ENCODE measurements at regions not wholly inside any gene's neighbourhood (a gene's known extent, or its start where the extent isn't known, plus 50 kb on each side); places are given as distances from the start of the nearest gene placed in this dataset.

DNA sequence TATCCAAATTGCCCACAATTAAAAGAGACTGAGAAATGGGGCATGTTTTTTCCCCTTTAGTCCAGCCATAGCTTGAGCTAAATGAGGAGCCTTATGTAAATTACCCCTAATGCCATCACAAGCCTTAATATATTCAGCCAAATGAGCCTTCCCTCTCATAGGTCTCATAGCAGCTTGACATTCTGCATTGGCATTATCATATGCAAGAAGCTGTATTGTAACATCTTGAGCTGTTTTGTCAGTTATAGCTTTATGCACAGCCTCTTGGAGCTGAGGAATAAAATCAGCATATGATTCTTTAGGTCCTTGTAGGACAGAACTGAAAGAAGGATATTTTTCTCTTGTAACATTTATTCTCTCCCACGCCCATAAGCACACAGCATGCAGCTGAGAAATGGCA is 153.2 kb downstream of the ZNF486 start:
- no peaks in the 10 kb centered on the region for H3K9me2 ChIP-seq (replicated peaks; ENCODE audit: insufficient read depth, low read length)
- no peaks in the 10 kb centered on the region for H3K4me1 ChIP-seq (ENCODE audit: low read length)
- no peak overlapping the region for H2AFZ ChIP-seq (ENCODE audit: low read length)
- no peak overlapping the region for H3K27ac ChIP-seq (ENCODE audit: low read length)
- no peaks in the 10 kb centered on the region for H4K20me1 ChIP-seq (ENCODE audit: insufficient read depth, low read length)
- H3K9me3 ChIP-seq (replicated peaks; ENCODE audit: insufficient read depth, low read length): no peaks in the 10 kb centered on the region
- H3K4me2 ChIP-seq (ENCODE audit: low read depth, low read length): no peak overlapping the region
- no peaks in the 10 kb centered on the region for H3K36me3 ChIP-seq (replicated peaks; ENCODE audit: insufficient read depth, low read length)
- no peaks in the 10 kb centered on the region for H3F3A ChIP-seq (ENCODE audit: insufficient read depth, low read length)
- no peaks in the 10 kb centered on the region for H3K79me2 ChIP-seq (ENCODE audit: low read length)
- no peak overlapping the region for H3K9ac ChIP-seq (ENCODE audit: low read length)
- H3K27me3 ChIP-seq (replicated peaks; ENCODE audit: insufficient read depth, low read length): no peaks in the 10 kb centered on the region
- no peak for DNase-seq
- TF ChIP-seq CTCF (IDR thresholded peaks at IDR 0.05; ENCODE audit: low read length): no peak
- TF ChIP-seq EZH2phosphoT487 (IDR thresholded peaks at IDR 0.05; ENCODE audit: low read length): no peak
- no peak for TF ChIP-seq EZH2 (optimal IDR thresholded peaks at IDR 0.05; ENCODE audit: low read depth, low read length)
- no peak overlapping the region for H3K4me3 ChIP-seq (ENCODE audit: low read length)

GRCh38 chr19:20318616-20319015 is 151.6 kb downstream of the ZNF486 start:
- H3K9me3 ChIP-seq (replicated peaks; ENCODE audit: insufficient read depth, low read length): no peaks in the 10 kb centered on the region
- no peaks in the 10 kb centered on the region for H3F3A ChIP-seq (ENCODE audit: insufficient read depth, low read length)
- no peak overlapping the region for H3K27ac ChIP-seq (ENCODE audit: low read length)
- TF ChIP-seq CTCF (IDR thresholded peaks at IDR 0.05; ENCODE audit: low read length): no peak
- TF ChIP-seq EZH2phosphoT487 (IDR thresholded peaks at IDR 0.05; ENCODE audit: low read length): no peak
- TF ChIP-seq EZH2 (optimal IDR thresholded peaks at IDR 0.05; ENCODE audit: low read depth, low read length): no peak
- no peaks in the 10 kb centered on the region for H3K4me1 ChIP-seq (ENCODE audit: low read length)
- H3K9ac ChIP-seq (ENCODE audit: low read length): no peak overlapping the region
- H3K9me2 ChIP-seq (replicated peaks; ENCODE audit: insufficient read depth, low read length): no peaks in the 10 kb centered on the region
- H3K4me2 ChIP-seq (ENCODE audit: low read depth, low read length): no peak overlapping the region
- no peak overlapping the region for H2AFZ ChIP-seq (ENCODE audit: low read length)
- no peaks in the 10 kb centered on the region for H4K20me1 ChIP-seq (ENCODE audit: insufficient read depth, low read length)
- no peak for DNase-seq
- H3K36me3 ChIP-seq (replicated peaks; ENCODE audit: insufficient read depth, low read length): no peaks in the 10 kb centered on the region
- no peak overlapping the region for H3K4me3 ChIP-seq (ENCODE audit: low read length)
- H3K27me3 ChIP-seq (replicated peaks; ENCODE audit: insufficient read depth, low read length): no peaks in the 10 kb centered on the region
- no peaks in the 10 kb centered on the region for H3K79me2 ChIP-seq (ENCODE audit: low read length)

DNA sequence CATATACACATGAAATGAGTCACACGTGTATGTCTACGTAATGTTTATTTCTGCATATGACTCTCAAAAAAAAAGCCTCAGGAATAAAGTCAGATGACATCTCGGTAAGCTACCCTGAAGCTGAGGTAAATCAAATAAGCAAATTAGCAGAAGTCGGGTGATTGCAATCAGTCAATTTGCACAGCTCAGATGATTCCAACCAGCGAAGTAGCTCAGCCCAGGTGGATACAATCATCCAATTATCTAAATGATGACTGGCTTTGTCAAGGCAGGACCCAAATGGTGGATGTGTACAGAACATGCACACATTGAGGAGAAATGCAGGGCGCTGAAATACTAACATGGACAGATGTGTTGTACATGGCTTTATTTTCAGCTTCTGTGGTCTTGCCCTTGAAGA is 148.5 kb downstream of the ZNF486 start:
- Histone ChIP-seq H3K27ac (ENCODE audit: low read length) (no peak overlapping the region), H4K20me1 (ENCODE audit: insufficient read depth, low read length) (no peaks in the 10 kb centered on the region), H3K9me3 (replicated peaks; ENCODE audit: insufficient read depth, low read length) (no peaks in the 10 kb centered on the region), H3K36me3 (replicated peaks; ENCODE audit: insufficient read depth, low read length) (no peaks in the 10 kb centered on the region), H3K4me3 (ENCODE audit: low read length) (no peak overlapping the region), H2AFZ (ENCODE audit: low read length) (no peak overlapping the region), H3K9ac (ENCODE audit: low read length) (no peak overlapping the region), H3K79me2 (ENCODE audit: low read length) (no peaks in the 10 kb centered on the region), H3K9me2 (replicated peaks; ENCODE audit: insufficient read depth, low read length) (no peaks in the 10 kb centered on the region), H3K27me3 (replicated peaks; ENCODE audit: insufficient read depth, low read length) (no peaks in the 10 kb centered on the region), H3F3A (ENCODE audit: insufficient read depth, low read length) (no peaks in the 10 kb centered on the region), H3K4me2 (ENCODE audit: low read depth, low read length) (no peak overlapping the region), H3K4me1 (ENCODE audit: low read length) (no peaks in the 10 kb centered on the region)
- TF ChIP-seq CTCF (IDR thresholded peaks at IDR 0.05; ENCODE audit: low read length) (no peak), EZH2phosphoT487 (IDR thresholded peaks at IDR 0.05; ENCODE audit: low read length) (no peak), EZH2 (optimal IDR thresholded peaks at IDR 0.05; ENCODE audit: low read depth, low read length) (no peak)
- no peak for DNase-seq

Data from MM.1S (cell line).